ACC112 (cell line): ENCODE measurements at regions not wholly inside any gene's neighbourhood (a gene's known extent, or its start where the extent isn't known, plus 50 kb on each side); places are given as distances from the start of the nearest gene placed in this dataset.

Source experiments
- H2AFZ ChIP-seq: fragments of 200-600 bp; sonication (generic); one replicate; pipeline ENCODE4 v1.6.0; 2017; ENCODE audit warnings: antibody characterized with exemption, low read length; ENCODE audit not compliant: unreplicated experiment
- H3K27ac ChIP-seq: fragments of 200-600 bp; sonication (generic); 2 replicates; pipeline ENCODE4 v1.5.1; 2014; ENCODE audit warnings: low read depth, mild to moderate bottlenecking, antibody characterized with exemption, low read length, moderate library complexity
- H3K27me3 ChIP-seq: fragments of 200-600 bp; sonication (generic); 2 replicates; pipeline ENCODE4 v1.6.1; 2014; ENCODE audit warnings: mild to moderate bottlenecking, antibody characterized with exemption, low read length, moderate library complexity, mixed read lengths; ENCODE audit not compliant: insufficient read depth
- H3K36me3 ChIP-seq: fragments of 200-600 bp; sonication (generic); 2 replicates; pipeline ENCODE4 v1.6.1; 2016; ENCODE audit warnings: mild to moderate bottlenecking, antibody characterized with exemption, low read length, moderate library complexity, mixed read lengths; ENCODE audit not compliant: insufficient read depth
- H3K4me1 ChIP-seq: fragments of 200-600 bp; sonication (generic); one replicate; pipeline ENCODE4 v1.6.1; 2016; ENCODE audit warnings: low read length, mixed read lengths; ENCODE audit not compliant: insufficient read depth, unreplicated experiment, control insufficient read depth
- H3K4me3 ChIP-seq: fragments of 200-600 bp; sonication (generic); 2 replicates; pipeline ENCODE4 v1.5.1; 2014; ENCODE audit warnings: mild to moderate bottlenecking, low read depth, low read length
- H3K79me2 ChIP-seq: fragments of 200-600 bp; sonication (generic); one replicate; pipeline ENCODE4 v1.6.0; 2016; ENCODE audit warnings: low read length; ENCODE audit not compliant: control insufficient read depth, unreplicated experiment, insufficient read depth

- H3K4me1 ChIP-seq = peaks cover 19% of the 10 kb centered on the region
- no peaks in the 10 kb centered on the region for H3K36me3 ChIP-seq
- H3K4me3 ChIP-seq = no peak overlapping the region
- no peak overlapping the region for H2AFZ ChIP-seq
- no peaks in the 10 kb centered on the region for H3K79me2 ChIP-seq
- H3K27me3 ChIP-seq = peaks cover 3% of the 10 kb centered on the region; the same call in 1 of the 2 replicates
- H3K27ac ChIP-seq = no peak overlapping the region
Observed at GRCh38 chr10:44435196-44435595, 50.3 kb upstream of the CXCL12 start.

GRCh38 chr10:44436240-44436639 is 51.3 kb upstream of the CXCL12 start:
- peaks cover 3% of the 10 kb centered on the region; the same call in 1 of the 2 replicates for H3K27me3 ChIP-seq
- peaks cover 19% of the 10 kb centered on the region for H3K4me1 ChIP-seq
- H3K36me3 ChIP-seq = no peaks in the 10 kb centered on the region
- H3K79me2 ChIP-seq = no peaks in the 10 kb centered on the region
- no peak overlapping the region for H2AFZ ChIP-seq
- no peak overlapping the region for H3K27ac ChIP-seq
- no peak overlapping the region for H3K4me3 ChIP-seq

- Histone ChIP-seq H3K36me3 (no peaks in the 10 kb centered on the region), H3K4me3 (no peak overlapping the region), H3K4me1 (peaks cover 19% of the 10 kb centered on the region), H2AFZ (peak overlapping the region; percentile 14), H3K27me3 (peaks cover 3% of the 10 kb centered on the region; the same call in 1 of the 2 replicates), H3K27ac (peak overlapping the region; percentile 52; the same call in 1 of the 2 replicates), H3K79me2 (no peaks in the 10 kb centered on the region)
Observed at GRCh38 chr10:44437840-44438511, 53.1 kb upstream of the CXCL12 start.

- Histone ChIP-seq H3K27me3 (no peaks in the 10 kb centered on the region), H3K4me1 (peaks cover 19% of the 10 kb centered on the region), H3K36me3 (no peaks in the 10 kb centered on the region), H3K4me3 (no peak overlapping the region), H3K79me2 (no peaks in the 10 kb centered on the region), H2AFZ (no peak overlapping the region), H3K27ac (no peak overlapping the region)
Observed at GRCh38 chr10:44439239-44439957, 54.5 kb upstream of the CXCL12 start.

GRCh38 chr10:44439958-44440244 is 55.0 kb upstream of the CXCL12 start:
- H3K27ac ChIP-seq = no peak overlapping the region
- no peak overlapping the region for H3K4me3 ChIP-seq
- no peaks in the 10 kb centered on the region for H3K36me3 ChIP-seq
- H3K79me2 ChIP-seq = no peaks in the 10 kb centered on the region
- no peak overlapping the region for H2AFZ ChIP-seq
- peaks cover 19% of the 10 kb centered on the region for H3K4me1 ChIP-seq
- H3K27me3 ChIP-seq = no peaks in the 10 kb centered on the region

- H3K27ac ChIP-seq = no peak overlapping the region
- H3K27me3 ChIP-seq = peaks cover 3% of the 10 kb centered on the region; the same call in 1 of the 2 replicates
- H3K4me3 ChIP-seq = no peak overlapping the region
- no peaks in the 10 kb centered on the region for H3K79me2 ChIP-seq
- H3K36me3 ChIP-seq = no peaks in the 10 kb centered on the region
- no peaks in the 10 kb centered on the region for H3K4me1 ChIP-seq
- H2AFZ ChIP-seq = no peak overlapping the region
Observed at GRCh38 chr10:44457259-44457658, 72.4 kb upstream of the CXCL12 start.

- H3K79me2 ChIP-seq = no peaks in the 10 kb centered on the region
- H3K36me3 ChIP-seq = no peaks in the 10 kb centered on the region
- H3K4me3 ChIP-seq = no peak overlapping the region
- peaks cover 3% of the 10 kb centered on the region; the same call in 1 of the 2 replicates for H3K27me3 ChIP-seq
- peaks cover 9% of the 10 kb centered on the region for H3K4me1 ChIP-seq
- H3K27ac ChIP-seq = no peak overlapping the region
- no peak overlapping the region for H2AFZ ChIP-seq
Observed at GRCh38 chr10:44458671-44459413, 73.9 kb upstream of the CXCL12 start.

- Histone ChIP-seq H2AFZ (no peak overlapping the region), H3K27ac (no peak overlapping the region), H3K36me3 (no peaks in the 10 kb centered on the region), H3K4me3 (no peak overlapping the region), H3K79me2 (no peaks in the 10 kb centered on the region), H3K4me1 (peaks cover 10% of the 10 kb centered on the region), H3K27me3 (peaks cover 3% of the 10 kb centered on the region; the same call in 1 of the 2 replicates)
Observed at GRCh38 chr10:44459671-44460070, 74.8 kb upstream of the CXCL12 start.

- H3K27me3 ChIP-seq = peaks cover 3% of the 10 kb centered on the region; the same call in 1 of the 2 replicates
- no peaks in the 10 kb centered on the region for H3K36me3 ChIP-seq
- H3K27ac ChIP-seq = no peak overlapping the region
- no peak overlapping the region for H3K4me3 ChIP-seq
- no peaks in the 10 kb centered on the region for H3K79me2 ChIP-seq
- H3K4me1 ChIP-seq = peaks cover 10% of the 10 kb centered on the region
- H2AFZ ChIP-seq = no peak overlapping the region
Observed at GRCh38 chr10:44460416-44460815, 75.5 kb upstream of the CXCL12 start.

GRCh38 chr10:44462338-44462914 is 77.5 kb upstream of the CXCL12 start:
- Histone ChIP-seq H3K4me3 (no peak overlapping the region), H3K27ac (no peak overlapping the region), H3K79me2 (no peaks in the 10 kb centered on the region), H3K36me3 (no peaks in the 10 kb centered on the region), H2AFZ (no peak overlapping the region), H3K4me1 (peaks cover 10% of the 10 kb centered on the region), H3K27me3 (no peaks in the 10 kb centered on the region)
